GM18519 (cell line): ENCODE measurements at regions not wholly inside any gene's neighbourhood (a gene's known extent, or its start where the extent isn't known, plus 50 kb on each side); places are given as distances from the start of the nearest gene placed in this dataset.
A peak's percentile ranks its signal among the peaks of the same experiment; 100 is the strongest.
"Not testable (repeated sequence)": the region's sequence is repeated elsewhere in the genome, so short reads cannot be mapped to it uniquely, and the experiment has no call there.

Source experiments
- ATAC-seq: cut with Tn5 transposase; IDR thresholded peaks from one replicate; pipeline ENCODE4 v1.9.1; 2021; ENCODE audit warnings: mild to moderate bottlenecking, moderate library complexity; ENCODE audit not compliant: unreplicated experiment, low FRiP score

- ATAC-seq = not testable (repeated sequence)
Observed at GRCh38 chr1:104135036-104135435, 385.3 kb downstream of the AMY1C start.

GRCh38 chr1:104136621-104137020 is 386.9 kb downstream of the AMY1C start:
- no peak for ATAC-seq

- ATAC-seq = no peak
Observed at GRCh38 chr1:104156738-104157137, 407.0 kb downstream of the AMY1C start.

GRCh38 chr1:104163912-104164476 is 414.3 kb downstream of the AMY1C start:
- peak; percentile 46 for ATAC-seq

GRCh38 chr1:104172243-104172681 is 422.6 kb downstream of the AMY1C start:
- ATAC-seq = no peak

GRCh38 chr1:104182251-104182650 is 432.6 kb downstream of the AMY1C start:
- ATAC-seq = no peak

GRCh38 chr1:104189207-104189606 is 439.5 kb downstream of the AMY1C start:
- no peak for ATAC-seq

GRCh38 chr1:104190821-104191220 is 441.1 kb downstream of the AMY1C start:
- no peak for ATAC-seq

GRCh38 chr1:104195395-104195794 is 445.7 kb downstream of the AMY1C start:
- ATAC-seq = no peak

- no peak for ATAC-seq
Observed at GRCh38 chr1:104196136-104196535, 446.4 kb downstream of the AMY1C start.

GRCh38 chr1:104197516-104197915 is 447.8 kb downstream of the AMY1C start:
- no peak for ATAC-seq

GRCh38 chr1:104212239-104212638 is 462.5 kb downstream of the AMY1C start:
- no peak for ATAC-seq

- ATAC-seq = not testable (repeated sequence)
Observed at GRCh38 chr1:104217395-104217986, 467.8 kb downstream of the AMY1C start.

GRCh38 chr1:104229860-104230259 is 480.2 kb downstream of the AMY1C start:
- ATAC-seq = no peak

GRCh38 chr1:104231676-104232075 is 482.0 kb downstream of the AMY1C start:
- no peak for ATAC-seq

GRCh38 chr1:104235141-104235540 is 485.4 kb downstream of the AMY1C start:
- no peak for ATAC-seq

GRCh38 chr1:104238991-104239390 is 489.3 kb downstream of the AMY1C start:
- no peak for ATAC-seq

- ATAC-seq = no peak
Observed at GRCh38 chr1:104248385-104248784, 498.7 kb downstream of the AMY1C start.

GRCh38 chr1:104259481-104259880 is 509.8 kb downstream of the AMY1C start:
- ATAC-seq = no peak

GRCh38 chr1:104263110-104263509 is 513.4 kb downstream of the AMY1C start:
- not testable (repeated sequence) for ATAC-seq

- no peak for ATAC-seq
Observed at GRCh38 chr1:104264521-104264920, 514.8 kb downstream of the AMY1C start.

- no peak for ATAC-seq
Observed at GRCh38 chr1:104265163-104265562, 515.5 kb downstream of the AMY1C start.
